GM18505 (cell line): ENCODE measurements at regions not wholly inside any gene's neighbourhood (a gene's known extent, or its start where the extent isn't known, plus 50 kb on each side); places are given as distances from the start of the nearest gene placed in this dataset.

ENCODE experiments used
- ATAC-seq: cut with Tn5 transposase; IDR thresholded peaks from one replicate; pipeline ENCODE4 v1.9.1; 2021; ENCODE audit not compliant: unreplicated experiment
- POLR2A ChIP-seq: IDR thresholded peaks from 4 replicates; pipeline ENCODE4 v1.6.1; 2011; ENCODE audit warnings: borderline replicate concordance; ENCODE audit not compliant: insufficient read depth, insufficient read length; ENCODE audit errors: extremely low read depth

DNA sequence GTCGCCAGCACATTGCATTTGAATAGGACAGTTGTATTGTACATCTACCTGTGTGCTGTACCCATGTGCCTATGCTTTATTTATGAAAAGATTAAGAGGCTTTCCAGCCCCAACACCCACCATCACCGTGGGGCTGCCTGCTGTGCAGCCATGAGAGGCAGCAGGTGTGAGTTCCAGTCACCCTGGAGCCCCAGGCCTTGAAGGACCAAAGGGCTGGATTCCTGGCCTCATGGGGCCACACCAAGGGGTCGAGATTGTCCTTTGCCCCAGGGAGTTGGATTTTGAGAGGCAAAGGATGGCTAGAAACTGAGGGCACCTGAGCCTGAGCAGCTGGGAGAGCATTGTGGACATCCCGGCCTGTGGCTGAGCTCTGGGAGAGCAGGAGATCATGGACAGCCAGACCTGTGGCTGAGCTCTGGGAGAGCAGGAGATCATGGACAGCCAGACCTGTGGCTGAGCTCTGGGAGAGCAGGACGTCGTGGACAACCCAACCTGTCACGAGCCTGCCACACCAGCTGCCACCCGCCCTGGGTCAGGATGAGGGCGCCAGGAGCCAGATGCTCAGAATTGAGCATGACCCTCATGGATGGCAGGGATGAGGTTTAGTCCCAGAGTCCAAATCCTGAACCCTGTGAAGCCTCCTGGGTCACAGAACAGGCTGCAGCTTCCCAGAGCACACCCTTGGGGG is 182.5 kb upstream of the RAB6C start:
- TF ChIP-seq POLR2A, result no peak
- no peak for ATAC-seq

- ATAC-seq, result no peak
- TF ChIP-seq POLR2A, result no peak
These were observed 181.8 kb upstream of the RAB6C start for GRCh38 chr2:129797489-129798300.

DNA sequence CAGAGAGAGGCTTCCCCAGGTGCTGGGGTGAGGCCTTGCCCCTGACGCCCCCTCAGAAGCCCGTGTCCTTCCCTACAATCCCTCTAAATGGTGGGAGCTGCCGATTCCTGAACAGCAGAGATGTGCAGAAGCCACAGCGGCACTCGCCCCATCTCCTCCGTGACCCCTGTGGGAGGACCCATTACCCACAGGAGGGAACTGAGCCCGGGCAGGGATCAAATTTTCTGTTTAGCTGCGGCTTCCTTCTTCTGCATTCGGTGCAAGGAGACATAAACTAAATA is 181.2 kb upstream of the RAB6C start:
- no peak for ATAC-seq
- TF ChIP-seq POLR2A, result no peak

GRCh38 chr2:129798626-129799025 is 180.8 kb upstream of the RAB6C start:
- TF ChIP-seq POLR2A, result no peak
- no peak for ATAC-seq

DNA sequence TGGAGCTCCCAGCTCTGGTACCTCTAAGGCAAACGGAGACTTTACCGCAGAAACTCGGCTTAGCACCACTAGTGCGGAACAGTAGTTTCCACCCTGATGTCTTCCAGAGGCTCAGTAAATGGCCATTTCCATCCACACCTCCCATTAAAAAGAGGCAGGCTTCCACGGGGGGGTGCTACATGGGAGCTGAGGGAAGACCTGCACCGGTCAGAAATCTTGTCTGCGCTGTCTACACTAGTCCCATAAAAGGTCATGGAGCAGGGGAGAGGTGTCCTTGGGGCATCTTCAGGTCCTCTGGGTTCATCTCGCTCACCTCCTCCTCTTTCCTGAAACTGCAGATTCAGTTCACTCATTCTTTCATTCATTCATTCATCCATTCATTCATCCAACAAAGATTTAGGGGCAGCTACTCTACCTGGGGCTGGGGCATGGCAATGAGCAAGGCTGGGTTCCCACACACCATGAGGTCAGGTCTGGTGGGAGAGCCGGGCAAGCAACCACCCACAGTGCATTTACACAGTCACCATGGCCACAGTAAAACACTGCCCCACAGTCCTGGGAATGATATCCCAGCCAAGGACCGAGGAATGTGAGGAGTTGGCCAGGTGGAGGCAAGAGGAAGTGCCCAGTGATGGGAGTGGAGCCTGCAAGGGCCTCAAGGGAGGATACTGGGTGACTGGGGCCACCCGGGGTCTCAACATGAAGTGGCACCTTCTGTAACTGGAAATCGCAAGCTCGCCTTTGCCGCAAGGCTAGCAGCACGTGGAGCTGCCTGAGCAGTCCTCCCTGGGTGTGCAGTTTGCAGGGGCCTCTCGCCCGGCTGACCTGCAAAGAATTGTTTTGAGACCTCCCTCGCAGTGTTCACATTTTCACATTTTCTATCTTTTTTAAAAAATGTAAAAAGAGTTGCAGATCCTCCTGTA is 180.2 kb upstream of the RAB6C start:
- no peak for ATAC-seq
- TF ChIP-seq POLR2A, result no peak

GRCh38 chr2:129800285-129800684 is 179.2 kb upstream of the RAB6C start:
- no peak for TF ChIP-seq POLR2A
- ATAC-seq, result no peak

DNA sequence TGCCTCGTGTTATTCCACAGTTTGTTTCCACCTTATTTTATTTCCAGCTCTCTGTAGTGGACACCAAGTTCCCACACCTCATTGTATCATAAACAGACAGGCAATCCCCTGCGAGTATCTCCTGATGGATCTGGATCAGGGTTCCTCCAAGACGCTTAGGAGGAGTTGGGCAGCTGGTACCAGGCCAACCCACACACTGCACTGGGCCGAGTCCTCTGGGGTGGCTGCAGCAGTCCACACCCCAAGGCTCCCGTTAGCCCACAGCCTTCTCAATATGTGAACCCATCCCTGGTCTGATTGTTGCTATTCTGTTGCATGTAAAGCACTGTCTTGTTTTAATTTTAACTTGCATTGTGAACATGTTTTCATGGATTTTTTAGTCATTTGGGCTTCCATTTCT is 178.8 kb upstream of the RAB6C start:
- ATAC-seq, result no peak
- TF ChIP-seq POLR2A, result no peak

- ATAC-seq, result no peak
- TF ChIP-seq POLR2A, result no peak
These were observed 177.9 kb upstream of the RAB6C start for GRCh38 chr2:129801575-129801974.

- ATAC-seq, result no peak
- TF ChIP-seq POLR2A, result no peak
These were observed 177.2 kb upstream of the RAB6C start for GRCh38 chr2:129802290-129802689.

DNA sequence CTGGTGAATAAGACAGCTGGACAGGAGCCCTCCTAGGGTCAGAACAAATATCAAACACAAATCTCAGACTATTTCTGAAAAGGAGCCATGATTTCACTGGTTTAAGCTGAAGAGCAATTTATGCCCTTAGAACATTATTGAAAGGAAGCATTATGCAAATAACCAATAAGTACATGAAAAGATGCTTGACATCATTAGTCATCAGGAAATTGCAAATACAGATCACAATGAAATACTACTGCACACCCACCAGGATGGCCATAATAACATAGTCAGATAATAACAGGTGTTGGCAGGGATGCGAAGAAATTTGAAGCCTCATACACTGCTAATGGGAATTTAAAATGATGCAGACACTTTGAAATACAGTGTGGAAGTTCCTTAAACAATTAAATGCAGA is 176.4 kb upstream of the RAB6C start:
- no peak for ATAC-seq
- TF ChIP-seq POLR2A, result no peak

- ATAC-seq, result no peak
These were observed 175.6 kb upstream of the RAB6C start for GRCh38 chr2:129803871-129804270.

GRCh38 chr2:129805899-129806298 is 173.6 kb upstream of the RAB6C start:
- ATAC-seq, result no peak

More at GRCh38 chr2:129803871-129804270, 175.6 kb upstream of the RAB6C start:
- no peak for TF ChIP-seq POLR2A

DNA sequence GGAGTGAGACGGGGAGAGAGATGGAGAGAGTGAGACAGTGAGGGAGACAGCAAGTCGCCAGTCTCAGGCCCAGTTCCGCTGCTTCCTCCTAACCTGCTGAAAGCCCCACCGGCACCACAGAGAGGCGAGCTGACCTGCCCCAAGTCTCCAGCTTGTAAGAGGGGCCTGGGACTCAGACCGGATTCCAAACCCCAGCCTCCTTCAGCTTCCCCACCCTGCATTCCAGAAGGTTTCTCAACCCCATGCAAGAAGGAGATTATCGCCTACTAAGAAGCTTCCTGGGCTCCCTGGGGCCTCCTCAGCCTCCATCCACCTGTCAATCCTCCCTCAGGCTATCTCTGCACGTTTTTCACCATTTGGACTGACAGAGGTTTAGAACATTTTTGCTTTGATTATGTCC is 173.1 kb upstream of the RAB6C start:
- TF ChIP-seq POLR2A, result no peak
- no peak for ATAC-seq

More at GRCh38 chr2:129805899-129806298, 173.6 kb upstream of the RAB6C start:
- no peak for TF ChIP-seq POLR2A
